Neural cell (in vitro differentiated cells): ENCODE measurements at regions not wholly inside any gene's neighbourhood (a gene's known extent, or its start where the extent isn't known, plus 50 kb on each side); places are given as distances from the start of the nearest gene placed in this dataset.
"Not testable (repeated sequence)": the region's sequence is repeated elsewhere in the genome, so short reads cannot be mapped to it uniquely, and the experiment has no call there.

Experiments
- H2AFZ ChIP-seq: fragments of 200-600, 300-800 bp; sonication (generic), shearing (Covaris generic); 2 replicates; pipeline ENCODE4 v1.6.0; 2014; ENCODE audit warnings: low read depth, mild to moderate bottlenecking, antibody characterized with exemption, low read length, moderate library complexity
- H3F3A ChIP-seq: fragments of 200-600 bp; shearing (Covaris generic); 2 replicates; pipeline ENCODE4 v1.6.1; 2016; ENCODE audit warnings: mild to moderate bottlenecking, moderate library complexity, mixed read lengths, antibody characterized with exemption, low read length; ENCODE audit not compliant: insufficient read depth, poor library complexity, severe bottlenecking
- H3K27ac ChIP-seq: fragments of 200-600, 300-800 bp; sonication (generic), shearing (Covaris generic); 2 replicates; pipeline ENCODE4 v1.5.1; 2014; ENCODE audit warnings: mild to moderate bottlenecking, low read length, moderate library complexity
- H3K27me3 ChIP-seq: fragments of 300-800, 200-600 bp; sonication (generic), shearing (Covaris generic); 2 replicates; pipeline ENCODE4 v1.6.0; 2014; ENCODE audit warnings: mild to moderate bottlenecking, low read depth, low read length, moderate library complexity; ENCODE audit not compliant: insufficient read depth
- H3K36me3 ChIP-seq: fragments of 300-800, 200-600 bp; sonication (generic), shearing (Covaris generic); 2 replicates; pipeline ENCODE4 v1.5.1; 2014; ENCODE audit warnings: mild to moderate bottlenecking, antibody characterized with exemption, low read length, moderate library complexity; ENCODE audit not compliant: insufficient read depth
- H3K4me2 ChIP-seq: fragments of 300-800, 200-600 bp; sonication (generic), shearing (Covaris generic); 2 replicates; pipeline ENCODE4 v1.6.0; 2014; ENCODE audit warnings: mild to moderate bottlenecking, low read length
- H3K4me3 ChIP-seq: fragments of 300-800, 200-600 bp; sonication (generic), shearing (Covaris generic); 2 replicates; pipeline ENCODE4 v1.5.1; 2014; ENCODE audit warnings: mild to moderate bottlenecking, low read length, moderate library complexity
- H3K79me2 ChIP-seq: fragments of 200-600 bp; shearing (Covaris generic); replicated peaks from 2 replicates; pipeline ENCODE4 v1.6.0; 2014; ENCODE audit warnings: mild to moderate bottlenecking, low read length, moderate library complexity; ENCODE audit not compliant: insufficient read depth
- H3K9ac ChIP-seq: fragments of 300-800, 200-600 bp; sonication (generic), shearing (Covaris generic); 2 replicates; pipeline ENCODE4 v1.6.1; 2016; ENCODE audit warnings: mild to moderate bottlenecking, low read length, mixed read lengths
- H3K9me2 ChIP-seq: fragments of 200-600 bp; shearing (Covaris generic); 2 replicates; pipeline ENCODE4 v1.6.1; 2016; ENCODE audit warnings: mild to moderate bottlenecking, low read length, mixed read lengths; ENCODE audit not compliant: insufficient read depth
- H3K9me3 ChIP-seq: fragments of 200-600, 300-800 bp; sonication (generic), shearing (Covaris generic); 2 replicates; pipeline ENCODE4 v1.6.1; 2016; ENCODE audit warnings: mild to moderate bottlenecking, mixed run types, low read length, moderate library complexity, mixed read lengths
- H4K20me1 ChIP-seq: fragments of 200-600 bp; shearing (Covaris generic); 2 replicates; pipeline ENCODE4 v1.6.1; 2016; ENCODE audit warnings: mild to moderate bottlenecking, mixed run types; ENCODE audit not compliant: insufficient read depth
- CTCF ChIP-seq: fragments of 450-650 bp; IDR thresholded peaks from 2 replicates; pipeline ENCODE4 v1.5.1; 2014; ENCODE audit warnings: antibody characterized with exemption, mild to moderate bottlenecking, moderate library complexity; ENCODE audit not compliant: poor library complexity, severe bottlenecking
- EP300 ChIP-seq: fragments of 450-650 bp; conservative IDR thresholded peaks from 2 replicates; pipeline ENCODE4 v1.6.1; 2014; ENCODE audit warnings: antibody characterized with exemption, mild to moderate bottlenecking, moderate library complexity; ENCODE audit not compliant: poor library complexity, severe bottlenecking
- EZH2 ChIP-seq: fragments of 200-600, 300-800 bp; shearing (Covaris generic), sonication (generic); IDR thresholded peaks from 2 replicates; pipeline ENCODE4 v1.6.1; 2014; ENCODE audit warnings: antibody characterized with exemption, low read length, borderline replicate concordance, mild to moderate bottlenecking; ENCODE audit not compliant: insufficient read depth, poor library complexity, severe bottlenecking
- MXI1 ChIP-seq: fragments of 450-650 bp; conservative IDR thresholded peaks from 2 replicates; pipeline ENCODE4 v1.6.1; 2014; ENCODE audit warnings: antibody characterized with exemption, mild to moderate bottlenecking; ENCODE audit not compliant: poor library complexity, severe bottlenecking
- POLR2AphosphoS5 ChIP-seq: IDR thresholded peaks from 2 replicates; pipeline ENCODE4 v1.6.1; 2012
- RAD21 ChIP-seq: fragments of 450-650 bp; conservative IDR thresholded peaks from 2 replicates; pipeline ENCODE4 v1.6.1; 2014; ENCODE audit warnings: antibody characterized with exemption, mild to moderate bottlenecking, moderate library complexity
- REST ChIP-seq: IDR thresholded peaks from 2 replicates; pipeline ENCODE4 v1.6.1; 2012; ENCODE audit warnings: borderline replicate concordance
- SMC3 ChIP-seq: fragments of 450-650 bp; conservative IDR thresholded peaks from 2 replicates; pipeline ENCODE4 v1.6.1; 2014; ENCODE audit warnings: antibody characterized with exemption, mild to moderate bottlenecking, moderate library complexity; ENCODE audit not compliant: poor library complexity
- TAF1 ChIP-seq: IDR thresholded peaks from 2 replicates; pipeline ENCODE4 v1.6.1; 2012; ENCODE audit warnings: low read depth

GRCh38 chr20:12535770-12536169 lies 473.0 kb upstream of the SPTLC3 start:
- Histone ChIP-seq H3K79me2 (no peaks in the 10 kb centered on the region), H3K9ac (no peak overlapping the region), H3K4me3 (no peak overlapping the region), H3K27me3 (no peaks in the 10 kb centered on the region), H3K9me2 (no peaks in the 10 kb centered on the region), H3K36me3 (no peaks in the 10 kb centered on the region), H4K20me1 (no peaks in the 10 kb centered on the region), H3K4me2 (no peak overlapping the region), H2AFZ (no peak overlapping the region), H3K27ac (no peak overlapping the region), H3K9me3 (peaks cover 3% of the 10 kb centered on the region), H3F3A (peaks cover 8% of the 10 kb centered on the region)
- TF ChIP-seq CTCF, result no peak

GRCh38 chr20:12554426-12554825 lies 454.3 kb upstream of the SPTLC3 start:
- H3K27me3 ChIP-seq, result no peaks in the 10 kb centered on the region
- no peak overlapping the region for H2AFZ ChIP-seq
- H3K9ac ChIP-seq, result no peak overlapping the region
- H3F3A ChIP-seq, result no peaks in the 10 kb centered on the region
- no peaks in the 10 kb centered on the region for H3K36me3 ChIP-seq
- H3K4me3 ChIP-seq, result no peak overlapping the region
- H3K9me3 ChIP-seq, result no peaks in the 10 kb centered on the region
- no peak overlapping the region for H3K4me2 ChIP-seq
- TF ChIP-seq SMC3, result no peak
- H4K20me1 ChIP-seq, result no peaks in the 10 kb centered on the region
- H3K79me2 ChIP-seq, result no peaks in the 10 kb centered on the region
- H3K9me2 ChIP-seq, result no peaks in the 10 kb centered on the region
- H3K27ac ChIP-seq, result no peak overlapping the region

GRCh38 chr20:12555369-12555768 lies 453.4 kb upstream of the SPTLC3 start:
- no peaks in the 10 kb centered on the region for H3K9me2 ChIP-seq
- no peaks in the 10 kb centered on the region for H3K27me3 ChIP-seq
- H3K36me3 ChIP-seq, result no peaks in the 10 kb centered on the region
- H3K4me3 ChIP-seq, result no peak overlapping the region
- no peaks in the 10 kb centered on the region for H3F3A ChIP-seq
- H3K9me3 ChIP-seq, result no peaks in the 10 kb centered on the region
- no peaks in the 10 kb centered on the region for H4K20me1 ChIP-seq
- no peaks in the 10 kb centered on the region for H3K79me2 ChIP-seq
- TF ChIP-seq REST, result no peak
- TF ChIP-seq EP300, result no peak
- TF ChIP-seq EZH2, result no peak
- no peak for TF ChIP-seq RAD21
- TF ChIP-seq SMC3, result no peak
- TF ChIP-seq TAF1, result no peak
- no peak for TF ChIP-seq POLR2AphosphoS5
- TF ChIP-seq CTCF, result no peak
- no peak for TF ChIP-seq MXI1
- H2AFZ ChIP-seq, result no peak overlapping the region
- no peak overlapping the region for H3K9ac ChIP-seq
- no peak overlapping the region for H3K27ac ChIP-seq
- no peak overlapping the region for H3K4me2 ChIP-seq

GRCh38 chr20:12555849-12556248 lies 452.9 kb upstream of the SPTLC3 start:
- not testable (repeated sequence) for H3K27ac ChIP-seq, H3F3A ChIP-seq, H3K4me2 ChIP-seq, H3K9me2 ChIP-seq, H4K20me1 ChIP-seq, H2AFZ ChIP-seq, H3K4me3 ChIP-seq, H3K36me3 ChIP-seq, H3K27me3 ChIP-seq, H3K9ac ChIP-seq, H3K9me3 ChIP-seq, H3K79me2 ChIP-seq
